Keratinocyte (primary cell): ENCODE measurements at regions not wholly inside any gene's neighbourhood (a gene's known extent, or its start where the extent isn't known, plus 50 kb on each side); places are given as distances from the start of the nearest gene placed in this dataset.

Experiments used
- CTCF ChIP-seq, 3 experiments: IDR thresholded peaks in 1 of 3; conservative IDR thresholded peaks in 1 of 3; optimal IDR thresholded peaks in 1 of 3; 2 replicates in 2 of 3; 3 replicates in 1 of 3; pipeline versions ENCODE3 to v1.5.1; 2011; ENCODE audit warnings: low read length in 3 of 3, mild to moderate bottlenecking in 3 of 3, moderate library complexity in 2 of 3, control low read depth in 1 of 3, inconsistent platforms in 1 of 3; ENCODE audit not compliant: insufficient read depth in 2 of 3; ENCODE audit errors: extremely low read depth in 1 of 3
- EZH2 ChIP-seq: IDR thresholded peaks from one replicate; pipeline ENCODE4 v1.6.1; 2012; ENCODE audit warnings: inconsistent platforms, mild to moderate bottlenecking, low read length, moderate library complexity

- TF ChIP-seq CTCF (optimal IDR thresholded peaks at IDR 0.05 in 1 of 3, IDR thresholded peaks at IDR 0.05 in 1 of 3, conservative IDR thresholded peaks at IDR 0.05 in 1 of 3; ENCODE audit: extremely low read depth in 1 of 3, insufficient read depth in 2 of 3, low read length in 3 of 3): no peak
- no peak for TF ChIP-seq EZH2
Observed at GRCh38 chr10:36872702-36873393, 252.6 kb upstream of the ANKRD30A start.
